SK-N-SH (cell line): ENCODE measurements at regions not wholly inside any gene's neighbourhood (a gene's known extent, or its start where the extent isn't known, plus 50 kb on each side); places are given as distances from the start of the nearest gene placed in this dataset.

Source experiments
- CTCF ChIA-PET: fragments of 300-600, 350-600 bp; formaldehyde crosslinking; extraction: SDS; loops from one replicate; lab custom pipeline; 2021; lab: Yijun Ruan, JAX
- POLR2A ChIA-PET: fragments of 350-600 bp; sonication (Branson Sonifier 250); formaldehyde crosslinking; extraction: SDS; loops from one replicate; lab custom pipeline; 2020; ENCODE audit warnings: antibody characterized with exemption, inconsistent platforms; lab: Yijun Ruan, JAX
- DNase-seq: peaks from one replicate; pipeline ENCODE4 v3.0.0; 2012
- H2AFZ ChIP-seq: fragments of 200-600 bp; sonication (generic); 2 replicates; pipeline ENCODE4 v1.8.1; 2016; ENCODE audit warnings: antibody characterized with exemption, mild to moderate bottlenecking, low read depth
- H3F3A ChIP-seq: fragments of 200-600 bp; sonication (generic); replicated peaks from 2 replicates; pipeline ENCODE3; 2016; ENCODE audit warnings: antibody characterized with exemption, mild to moderate bottlenecking; ENCODE audit not compliant: insufficient read depth
- H3K27ac ChIP-seq, 2 experiments: fragments of 200-500 bp in 1 of 2; fragments of 200-600 bp in 1 of 2; sonication (Bioruptor generic) in 1 of 2; sonication (generic), shearing (Covaris generic) in 1 of 2; 2 replicates each; pipeline versions ENCODE4 v1.5.1 to v1.6.1; 2014 to 2016; ENCODE audit warnings: low read depth in 2 of 2, inconsistent platforms in 1 of 2, low read length in 1 of 2, mild to moderate bottlenecking in 1 of 2, mixed read lengths in 1 of 2
- H3K27me3 ChIP-seq: fragments of 200-600 bp; sonication (generic), shearing (Covaris generic); 2 replicates; pipeline ENCODE4 v1.6.1; 2016; ENCODE audit warnings: mixed run types; ENCODE audit not compliant: insufficient read depth
- H3K36me3 ChIP-seq, 2 experiments: fragments of 200-500 bp in 1 of 2; fragments of 200-600 bp in 1 of 2; sonication (Bioruptor generic) in 1 of 2; sonication (generic) in 1 of 2; replicated peaks in 1 of 2; 2 replicates each; pipeline versions ENCODE3 to v1.5.1; 2014 to 2016; ENCODE audit warnings: low read length in 1 of 2, mild to moderate bottlenecking in 1 of 2; ENCODE audit not compliant: insufficient read depth in 2 of 2, control insufficient read depth in 1 of 2
- H3K4me1 ChIP-seq, 2 experiments: fragments of 200-500 bp in 1 of 2; fragments of 200-600 bp in 1 of 2; sonication (Bioruptor generic) in 1 of 2; sonication (generic), shearing (Covaris generic) in 1 of 2; 2 replicates each; pipeline versions ENCODE4 v1.5.1 to v1.6.1; 2014 to 2016; ENCODE audit warnings: low read depth in 1 of 2, low read length in 1 of 2, mixed run types in 1 of 2; ENCODE audit not compliant: insufficient read depth in 2 of 2, control insufficient read depth in 1 of 2
- H3K4me2 ChIP-seq: fragments of 200-600 bp; sonication (generic), shearing (Covaris generic); 2 replicates; pipeline ENCODE4 v1.6.1; 2017; ENCODE audit warnings: mixed run types
- H3K4me3 ChIP-seq, 2 experiments: fragments of 200-500 bp in 1 of 2; fragments of 200-600 bp in 1 of 2; sonication (Bioruptor generic) in 1 of 2; sonication (generic), shearing (Covaris generic) in 1 of 2; 2 replicates each; pipeline versions ENCODE4 v1.5.1 to v1.8.1; 2014 to 2016; ENCODE audit warnings: low read depth in 2 of 2, inconsistent platforms in 1 of 2, low read length in 1 of 2, mild to moderate bottlenecking in 1 of 2, mixed read lengths in 1 of 2, moderate library complexity in 1 of 2
- H3K79me2 ChIP-seq: fragments of 200-600 bp; sonication (generic); 2 replicates; pipeline ENCODE4 v1.8.1; 2017; ENCODE audit warnings: mild to moderate bottlenecking; ENCODE audit not compliant: insufficient read depth
- H3K9ac ChIP-seq: fragments of 200-600 bp; sonication (generic); 2 replicates; pipeline ENCODE4 v1.6.1; 2017; ENCODE audit warnings: mixed run types
- H3K9me2 ChIP-seq: fragments of 200-600 bp; sonication (generic); 2 replicates; pipeline ENCODE4 v1.6.1; 2017; ENCODE audit warnings: mixed run types
- H3K9me3 ChIP-seq: fragments of 200-600 bp; sonication (generic); 2 replicates; pipeline ENCODE4 v1.6.1; 2017; ENCODE audit warnings: mixed run types, mild to moderate bottlenecking, moderate library complexity
- H4K20me1 ChIP-seq: fragments of 200-600 bp; sonication (generic); 2 replicates; pipeline ENCODE4 v1.6.1; 2017; ENCODE audit warnings: mild to moderate bottlenecking, mixed run types; ENCODE audit not compliant: insufficient read depth
- CHD2 ChIP-seq: fragments of 150-350 bp; IDR thresholded peaks from 2 replicates; pipeline ENCODE4 v1.6.1; 2018; ENCODE audit warnings: low read length; ENCODE audit not compliant: partially characterized antibody
- CTCF ChIP-seq: fragments of 200-600 bp; sonication (generic); IDR thresholded peaks from 2 replicates; pipeline ENCODE4 v1.6.1; 2017; ENCODE audit warnings: antibody characterized with exemption, mild to moderate bottlenecking, moderate library complexity
- GATA2 ChIP-seq: sonication (generic); formaldehyde crosslinking; IDR thresholded peaks from 2 replicates; pipeline ENCODE4 v1.5.0; 2020; ENCODE audit warnings: mild to moderate bottlenecking, missing genetic modification reagents
- IRF3 ChIP-seq: fragments of 150-350 bp; IDR thresholded peaks from 2 replicates; pipeline ENCODE4 v1.6.1; 2016; ENCODE audit warnings: mild to moderate bottlenecking, low read depth, low read length
- JUND ChIP-seq: IDR thresholded peaks from 2 replicates; pipeline ENCODE4 v1.4.0; 2012
- MAX ChIP-seq: IDR thresholded peaks from 2 replicates; pipeline ENCODE4 v1.4.0; 2012; ENCODE audit warnings: low read depth
- MEF2A ChIP-seq: IDR thresholded peaks from 2 replicates; pipeline ENCODE4 v1.4.0; 2012; ENCODE audit warnings: low read depth, borderline replicate concordance
- NRF1 ChIP-seq: IDR thresholded peaks from 2 replicates; pipeline ENCODE4 v1.6.1; 2012; ENCODE audit warnings: low read depth, mild to moderate bottlenecking, low read length
- RAD21 ChIP-seq: IDR thresholded peaks from 2 replicates; pipeline ENCODE4 v1.6.1; 2012; ENCODE audit warnings: mild to moderate bottlenecking, low read length
- RXRA ChIP-seq: IDR thresholded peaks from 2 replicates; pipeline ENCODE4 v1.4.0; 2012; ENCODE audit warnings: low read depth, mild to moderate bottlenecking, borderline replicate concordance
- TAF1 ChIP-seq: IDR thresholded peaks from 2 replicates; pipeline ENCODE4 v1.6.1; 2012; ENCODE audit warnings: low read depth, mild to moderate bottlenecking, low read length, moderate library complexity, borderline replicate concordance
- TCF12 ChIP-seq: IDR thresholded peaks from 2 replicates; pipeline ENCODE4 v1.4.0; 2012
- TEAD4 ChIP-seq: IDR thresholded peaks from 2 replicates; pipeline ENCODE4 v1.4.0; 2012; ENCODE audit warnings: mild to moderate bottlenecking, borderline replicate concordance; ENCODE audit not compliant: insufficient read depth
- YY1 ChIP-seq: IDR thresholded peaks from 2 replicates; pipeline ENCODE4 v1.4.0; 2012; ENCODE audit warnings: low read depth, mild to moderate bottlenecking
- WGBS: methylation state at CpG from one replicate; pipeline ENCODE4 v1.1.6; 2017; ENCODE audit warnings: low lambda C conversion rate; 5-methylcytosine and 5-hydroxymethylcytosine counted together

- Histone ChIP-seq H3K9me2 (no peaks in the 10 kb centered on the region), H4K20me1 (no peaks in the 10 kb centered on the region), H3K9ac (no peak overlapping the region), H3K27me3 (no peaks in the 10 kb centered on the region), H3F3A (no peaks in the 10 kb centered on the region), H3K4me2 (no peak overlapping the region), H3K9me3 (no peaks in the 10 kb centered on the region), H3K4me3 (no peak overlapping the region), H3K4me1 (peaks cover 3 to 5% of the 10 kb centered on the region in 2 experiments; a peak in 2 of 4 replicates), H3K79me2 (no peaks in the 10 kb centered on the region), H3K36me3 (no peaks in the 10 kb centered on the region), H2AFZ (no peak overlapping the region), H3K27ac (no peak overlapping the region)
- TF ChIP-seq RAD21 (no peak), CHD2 (no peak), RXRA (no peak), MEF2A (no peak), IRF3 (no peak), MAX (no peak), TAF1 (no peak), JUND (no peak)
- ChIA-PET POLR2A (no interaction called here), CTCF (no interaction called here)
- 82% methylated on average over 1 of the region's 1 CpG for WGBS
- DNase-seq: no peak
Observed at GRCh38 chr9:13716090-13716489, 436.6 kb upstream of the MPDZ start.

- H2AFZ ChIP-seq: no peak overlapping the region
- CTCF ChIA-PET: no interaction called here
- H3F3A ChIP-seq: no peaks in the 10 kb centered on the region
- H3K9me2 ChIP-seq: no peaks in the 10 kb centered on the region
- no peak for DNase-seq
- H3K9ac ChIP-seq: no peak overlapping the region
- peaks cover 3 to 5% of the 10 kb centered on the region in 2 experiments; a peak in 2 of 4 replicates for H3K4me1 ChIP-seq
- 88% methylated on average over 1 of the region's 1 CpG for WGBS
- POLR2A ChIA-PET: no interaction called here
- H3K27ac ChIP-seq: no peak overlapping the region
- no peak overlapping the region for H3K4me2 ChIP-seq
- H3K27me3 ChIP-seq: no peaks in the 10 kb centered on the region
- H3K79me2 ChIP-seq: no peaks in the 10 kb centered on the region
- H4K20me1 ChIP-seq: no peaks in the 10 kb centered on the region
- no peaks in the 10 kb centered on the region for H3K36me3 ChIP-seq
- TF ChIP-seq CTCF: no peak
- TF ChIP-seq YY1: no peak
- TF ChIP-seq TEAD4: no peak
- TF ChIP-seq NRF1: no peak
- TF ChIP-seq GATA2 (CRISPR knock-in tag): no peak
- TF ChIP-seq TCF12: no peak
- no peak for TF ChIP-seq MAX
- no peak overlapping the region for H3K4me3 ChIP-seq
- H3K9me3 ChIP-seq: no peaks in the 10 kb centered on the region
Observed at GRCh38 chr9:13715430-13715829, 435.9 kb upstream of the MPDZ start.
